ENCODE measurements at regions not wholly inside any gene's neighbourhood (a gene's known extent, or its start where the extent isn't known, plus 50 kb on each side); places are given as distances from the start of the nearest gene placed in this dataset.

DNA sequence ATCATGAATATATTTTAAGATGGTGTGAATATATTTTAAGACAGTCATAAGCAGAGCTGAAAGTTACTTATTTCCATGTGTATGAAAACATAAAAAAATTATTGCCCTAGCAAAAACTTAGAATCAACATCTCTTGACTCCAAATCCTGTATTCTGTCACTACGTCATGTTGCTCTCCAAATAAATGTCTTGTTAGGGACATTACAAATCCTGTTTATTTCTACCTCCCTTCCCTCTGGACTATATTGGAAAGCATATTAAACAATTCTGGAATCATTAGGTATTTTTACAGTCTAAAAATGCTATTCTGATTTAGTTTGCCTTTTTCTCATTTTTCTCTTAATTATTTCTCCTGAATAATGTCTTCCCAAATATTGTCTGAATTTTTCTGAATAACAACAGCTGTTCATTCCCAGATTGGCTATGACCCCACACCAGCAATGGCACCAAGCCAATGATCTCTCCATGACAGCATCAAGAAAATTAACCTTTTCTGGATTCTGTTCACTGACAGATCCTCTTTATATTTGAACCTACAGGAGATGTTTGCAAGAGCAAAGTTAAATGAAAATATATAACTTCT is 523.1 kb downstream of the IQCM start:
- Histone ChIP-seq H3K4me2 (no peak overlapping the region), H3K4me1 (ENCODE audit: low read depth, poor library complexity, severe bottlenecking) (no peaks in the 10 kb centered on the region)
- TF ChIP-seq, protein P1, sequence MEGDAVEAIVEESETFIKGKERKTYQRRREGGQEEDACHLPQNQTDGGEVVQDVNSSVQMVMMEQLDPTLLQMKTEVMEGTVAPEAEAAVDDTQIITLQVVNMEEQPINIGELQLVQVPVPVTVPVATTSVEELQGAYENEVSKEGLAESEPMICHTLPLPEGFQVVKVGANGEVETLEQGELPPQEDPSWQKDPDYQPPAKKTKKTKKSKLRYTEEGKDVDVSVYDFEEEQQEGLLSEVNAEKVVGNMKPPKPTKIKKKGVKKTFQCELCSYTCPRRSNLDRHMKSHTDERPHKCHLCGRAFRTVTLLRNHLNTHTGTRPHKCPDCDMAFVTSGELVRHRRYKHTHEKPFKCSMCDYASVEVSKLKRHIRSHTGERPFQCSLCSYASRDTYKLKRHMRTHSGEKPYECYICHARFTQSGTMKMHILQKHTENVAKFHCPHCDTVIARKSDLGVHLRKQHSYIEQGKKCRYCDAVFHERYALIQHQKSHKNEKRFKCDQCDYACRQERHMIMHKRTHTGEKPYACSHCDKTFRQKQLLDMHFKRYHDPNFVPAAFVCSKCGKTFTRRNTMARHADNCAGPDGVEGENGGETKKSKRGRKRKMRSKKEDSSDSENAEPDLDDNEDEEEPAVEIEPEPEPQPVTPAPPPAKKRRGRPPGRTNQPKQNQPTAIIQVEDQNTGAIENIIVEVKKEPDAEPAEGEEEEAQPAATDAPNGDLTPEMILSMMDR (conservative IDR thresholded peaks at IDR 0.05; ENCODE audit: low read depth, low read length): no peak

DNA sequence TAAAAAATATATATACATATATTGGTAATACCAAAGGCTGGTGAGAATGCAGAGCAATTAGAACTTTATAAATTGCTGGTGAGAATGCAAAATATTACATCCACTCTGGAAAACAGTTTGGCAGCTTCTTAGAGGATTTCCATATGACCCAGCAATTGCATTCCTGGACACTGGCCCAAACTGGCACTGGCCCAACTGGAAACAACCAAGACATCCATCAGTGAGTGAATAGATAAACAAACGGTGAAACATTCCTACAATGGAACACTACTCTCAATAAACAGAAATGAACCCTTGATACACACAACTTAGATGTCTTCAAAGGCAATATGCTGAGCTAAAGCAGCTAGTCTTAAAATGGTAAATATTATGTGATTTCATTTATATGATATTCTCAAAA is 524.2 kb downstream of the IQCM start:
- Histone ChIP-seq H3K36me3 (ENCODE audit: insufficient read depth) (no peaks in the 10 kb centered on the region), H3K4me3 (IDR thresholded peaks at IDR 0.05; ENCODE audit: insufficient read depth, low read depth, low read length) (no peak overlapping the region), H3K27ac (no peak overlapping the region), H2AFZ (ENCODE audit: low read depth) (no peak overlapping the region), H3K4me2 (no peak overlapping the region), H4K20me1 (ENCODE audit: insufficient read depth) (no peaks in the 10 kb centered on the region), H3K4me1 (ENCODE audit: low read depth, poor library complexity, severe bottlenecking) (no peaks in the 10 kb centered on the region), H3K27me3 (ENCODE audit: insufficient read depth, low read depth) (no peaks in the 10 kb centered on the region), H3K9ac (no peak overlapping the region), H3K79me2 (ENCODE audit: insufficient read depth, low read depth) (no peaks in the 10 kb centered on the region)
- TF ChIP-seq, protein P1 (conservative IDR thresholded peaks at IDR 0.05; ENCODE audit: low read depth, low read length): no peak

More for the DNA sequence above, 523.1 kb downstream of the IQCM start:
- Histone ChIP-seq H4K20me1 (ENCODE audit: insufficient read depth) (no peaks in the 10 kb centered on the region), H3K4me3 (IDR thresholded peaks at IDR 0.05; ENCODE audit: insufficient read depth, low read depth, low read length) (no peak overlapping the region), H3K9ac (no peak overlapping the region), H3K27me3 (ENCODE audit: insufficient read depth, low read depth) (no peaks in the 10 kb centered on the region), H3K36me3 (ENCODE audit: insufficient read depth) (no peaks in the 10 kb centered on the region), H2AFZ (ENCODE audit: low read depth) (no peak overlapping the region), H3K79me2 (ENCODE audit: insufficient read depth, low read depth) (no peaks in the 10 kb centered on the region), H3K27ac (no peak overlapping the region)

DNA sequence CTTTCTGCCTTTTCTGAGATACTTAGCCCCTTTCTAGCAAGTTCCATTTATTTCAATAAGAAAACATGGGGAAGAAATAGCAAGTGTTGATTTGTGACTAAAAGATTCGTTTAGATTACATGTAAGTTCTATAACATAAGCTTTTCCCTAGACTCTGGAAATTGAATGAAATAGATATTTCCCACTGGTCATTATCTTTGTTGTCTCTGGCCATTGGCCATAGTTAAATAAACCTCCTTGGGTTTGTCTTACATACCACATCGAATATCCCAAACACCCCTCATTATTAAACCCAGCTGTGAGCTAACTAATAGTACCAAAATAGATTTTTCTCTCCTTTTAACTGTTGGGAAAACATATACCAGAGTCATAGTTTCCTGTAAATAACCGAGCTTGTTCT is 534.8 kb downstream of the IQCM start:
- Histone ChIP-seq H3K79me2 (ENCODE audit: insufficient read depth, low read depth) (no peaks in the 10 kb centered on the region), H4K20me1 (ENCODE audit: insufficient read depth) (no peaks in the 10 kb centered on the region), H3K36me3 (ENCODE audit: insufficient read depth) (no peaks in the 10 kb centered on the region), H3K27me3 (ENCODE audit: insufficient read depth, low read depth) (no peaks in the 10 kb centered on the region), H3K27ac (no peak overlapping the region), H2AFZ (ENCODE audit: low read depth) (no peak overlapping the region), H3K4me3 (IDR thresholded peaks at IDR 0.05; ENCODE audit: insufficient read depth, low read depth, low read length) (no peak overlapping the region), H3K4me1 (ENCODE audit: low read depth, poor library complexity, severe bottlenecking) (no peaks in the 10 kb centered on the region), H3K4me2 (no peak overlapping the region), H3K9ac (no peak overlapping the region)
- TF ChIP-seq, protein P1 (conservative IDR thresholded peaks at IDR 0.05; ENCODE audit: low read depth, low read length): no peak

DNA sequence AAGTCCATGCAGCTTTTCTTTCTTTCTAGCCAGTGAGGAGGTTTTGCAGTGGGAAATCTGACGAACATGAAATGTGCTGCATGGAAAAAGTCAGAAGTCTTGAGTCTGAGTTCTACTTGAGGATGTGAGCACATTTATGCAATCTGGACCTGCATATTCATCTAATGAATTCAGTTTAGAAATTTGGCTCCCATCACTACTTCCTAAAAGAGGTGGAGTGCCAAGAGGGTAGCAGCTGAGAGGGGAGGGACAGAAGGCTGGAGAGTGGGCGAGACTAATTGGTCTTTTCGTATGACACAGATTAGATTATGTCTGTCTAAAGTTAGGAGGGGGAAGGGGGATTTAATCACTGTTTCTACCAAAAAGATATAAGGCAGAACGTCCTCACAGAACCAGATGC is 535.9 kb downstream of the IQCM start:
- Histone ChIP-seq H3K79me2 (ENCODE audit: insufficient read depth, low read depth) (no peaks in the 10 kb centered on the region), H3K4me3 (IDR thresholded peaks at IDR 0.05; ENCODE audit: insufficient read depth, low read depth, low read length) (no peak overlapping the region), H3K27ac (no peak overlapping the region), H2AFZ (ENCODE audit: low read depth) (no peak overlapping the region), H4K20me1 (ENCODE audit: insufficient read depth) (no peaks in the 10 kb centered on the region), H3K27me3 (ENCODE audit: insufficient read depth, low read depth) (no peaks in the 10 kb centered on the region), H3K9ac (no peak overlapping the region), H3K36me3 (ENCODE audit: insufficient read depth) (no peaks in the 10 kb centered on the region), H3K4me1 (ENCODE audit: low read depth, poor library complexity, severe bottlenecking) (no peaks in the 10 kb centered on the region), H3K4me2 (no peak overlapping the region)
- TF ChIP-seq, protein P1 (conservative IDR thresholded peaks at IDR 0.05; ENCODE audit: low read depth, low read length): no peak
